Endothelial cell of umbilical vein (primary cell): ENCODE measurements at regions not wholly inside any gene's neighbourhood (a gene's known extent, or its start where the extent isn't known, plus 50 kb on each side); places are given as distances from the start of the nearest gene placed in this dataset.

Experiments
- BruUV-seq: library from RNA; stranded (reverse); fragments of 400-500 nt; replicated peaks from 2 replicates; lab custom pipeline; 2021; lab: Mats Ljungman, UMichigan
- CTCF ChIA-PET: fragments of 300-600, 350-600 bp; sonication (Branson Sonifier 250); formaldehyde crosslinking; loops from one replicate; lab custom pipeline; 2021; ENCODE audit warnings: antibody characterized with exemption, inconsistent platforms; lab: Charles Lee
- POLR2A ChIA-PET: fragments of 300-600, 350-600 bp; sonication (Branson Sonifier 250); formaldehyde crosslinking; loops from one replicate; lab custom pipeline; 2021; ENCODE audit warnings: antibody characterized with exemption, inconsistent platforms; lab: Charles Lee
- DNase-seq: peaks from one replicate; pipeline ENCODE4 v3.0.0-alpha.2; 2011; ENCODE audit warnings: low read depth, low spot score
- FAIRE-seq: peaks from 2 replicates; lab custom pipeline; 2011; peaks lifted over from hg19 to GRCh38; lab: Jason Lieb, UNC
- H2AFZ ChIP-seq: 2 replicates; pipeline ENCODE4 v1.6.0; 2012; ENCODE audit warnings: low read depth, low read length, control low read depth, inconsistent platforms
- H3K27ac ChIP-seq: 2 replicates; pipeline ENCODE4 v1.5.1; 2011; ENCODE audit warnings: low read depth, mild to moderate bottlenecking, control low read depth, low read length, moderate library complexity; ENCODE audit not compliant: insufficient read depth
- H3K27me3 ChIP-seq, 2 experiments: 2 replicates each; pipeline versions ENCODE4 v1.6.0 to v1.6.1; 2011; ENCODE audit warnings: low read length in 2 of 2, mixed read lengths in 1 of 2; ENCODE audit not compliant: control insufficient read depth in 2 of 2, insufficient read depth in 2 of 2
- H3K36me3 ChIP-seq, 2 experiments: 2 replicates in 1 of 2; 3 replicates in 1 of 2; pipeline ENCODE4 v1.5.1; 2011; ENCODE audit warnings: low read length in 2 of 2, mild to moderate bottlenecking in 1 of 2, moderate library complexity in 1 of 2; ENCODE audit not compliant: control insufficient read depth in 2 of 2, insufficient read depth in 2 of 2; ENCODE audit errors: extremely low read depth in 1 of 2
- H3K4me1 ChIP-seq: 3 replicates; pipeline ENCODE4 v1.5.1; 2011; ENCODE audit warnings: mild to moderate bottlenecking, low read length; ENCODE audit not compliant: control insufficient read depth, insufficient read depth; ENCODE audit errors: extremely low read depth
- H3K4me2 ChIP-seq: 2 replicates; pipeline ENCODE4 v1.6.1; 2011; ENCODE audit warnings: low read length, control low read depth, mixed read lengths; ENCODE audit not compliant: insufficient read depth
- H3K4me3 ChIP-seq, 3 experiments: fragments of 200-600 bp in 1 of 3; sonication (generic), shearing (Covaris generic) in 1 of 3; replicated peaks in 1 of 3; 2 replicates each; pipeline ENCODE4 v1.5.1; 2011 to 2016; ENCODE audit warnings: control low read depth in 3 of 3, low read length in 3 of 3, mild to moderate bottlenecking in 2 of 3, inconsistent platforms in 1 of 3, low read depth in 1 of 3, moderate library complexity in 1 of 3; ENCODE audit not compliant: insufficient read depth in 1 of 3
- H3K79me2 ChIP-seq: 2 replicates; pipeline ENCODE4 v1.6.0; 2012; ENCODE audit warnings: low read length, inconsistent platforms; ENCODE audit not compliant: control insufficient read depth, insufficient read depth
- H3K9ac ChIP-seq: replicated peaks from 2 replicates; pipeline ENCODE3; 2011; ENCODE audit warnings: low read length, control low read depth; ENCODE audit not compliant: insufficient read depth; ENCODE audit errors: extremely low read depth
- H3K9me1 ChIP-seq: replicated peaks from 3 replicates; pipeline ENCODE4 v1.6.0; 2011; ENCODE audit warnings: mild to moderate bottlenecking, low read length; ENCODE audit not compliant: control insufficient read depth, insufficient read depth; ENCODE audit errors: extremely low read depth
- H3K9me3 ChIP-seq: replicated peaks from 2 replicates; pipeline ENCODE4 v1.5.1; 2012; ENCODE audit warnings: low read length, inconsistent platforms; ENCODE audit not compliant: control insufficient read depth, insufficient read depth
- H4K20me1 ChIP-seq: replicated peaks from 2 replicates; pipeline ENCODE3; 2011; ENCODE audit warnings: mild to moderate bottlenecking, low read length; ENCODE audit not compliant: control insufficient read depth, insufficient read depth; ENCODE audit errors: extremely low read depth
- EZH2 ChIP-seq: IDR thresholded peaks from 2 replicates; pipeline ENCODE4 v1.6.1; 2012; ENCODE audit warnings: borderline replicate concordance, low read depth, mild to moderate bottlenecking, moderate library complexity, low read length, inconsistent platforms; ENCODE audit not compliant: severe bottlenecking
- FOS ChIP-seq: IDR thresholded peaks from 2 replicates; pipeline ENCODE4 v1.6.1; 2011; ENCODE audit warnings: mild to moderate bottlenecking, low read length, moderate library complexity, borderline replicate concordance; ENCODE audit not compliant: insufficient read depth
- GATA2 ChIP-seq: IDR thresholded peaks from 2 replicates; pipeline ENCODE4 v1.7.0; 2011; ENCODE audit warnings: low read depth, mild to moderate bottlenecking, moderate library complexity, mixed read lengths, low read length; ENCODE audit not compliant: insufficient read length, insufficient read depth
- JUN ChIP-seq: IDR thresholded peaks from 2 replicates; pipeline ENCODE4 v1.6.1; 2011; ENCODE audit warnings: borderline replicate concordance, low read depth; ENCODE audit not compliant: insufficient read length, insufficient read depth
- MYC ChIP-seq: IDR thresholded peaks from one replicate; pipeline ENCODE4 v1.6.1; 2011; ENCODE audit warnings: mild to moderate bottlenecking, low read depth, low read length
- POLR2A ChIP-seq: IDR thresholded peaks from 2 replicates; pipeline ENCODE4 v1.6.1; 2012; ENCODE audit warnings: low read depth, mild to moderate bottlenecking, control low read depth, low read length
- POLR2AphosphoS5 ChIP-seq: IDR thresholded peaks from 2 replicates; pipeline ENCODE4 v1.6.1; 2012; ENCODE audit warnings: low read depth, mild to moderate bottlenecking, control low read depth, low read length, moderate library complexity; ENCODE audit not compliant: insufficient read depth
- dilution Hi-C: fragments of 300-500 bp; cut with MboI; formaldehyde crosslinking; loops from one replicate; pipeline ENCODE4 v1.15.0; 2019; ENCODE audit warnings: low sequenced_read_pairs; ENCODE audit not compliant: extremely low pct_ligation_motif_present
- intact Hi-C: fragments of 100-400 bp; cut with micrococcal nuclease; formaldehyde crosslinking; loops from one replicate; pipeline ENCODE4 v1.10.0; 2022
- TF ChIP-seq, protein P1 (sequence below), 2 donors: IDR thresholded peaks; 1 replicate in 1 of 2; 2 replicates in 1 of 2; pipeline ENCODE4 v1.5.1; 2011; ENCODE audit warnings: low read length in 2 of 2, mild to moderate bottlenecking in 2 of 2, moderate library complexity in 2 of 2, control low read depth in 1 of 2, inconsistent platforms in 1 of 2, low read depth in 1 of 2; ENCODE audit not compliant: insufficient read depth in 1 of 2; ENCODE audit errors: extremely low read depth in 1 of 2
- TF ChIP-seq, protein P2 (sequence below): IDR thresholded peaks from 2 replicates; pipeline ENCODE4 v1.6.1; 2011; ENCODE audit not compliant: insufficient read depth, insufficient read length

DNA sequence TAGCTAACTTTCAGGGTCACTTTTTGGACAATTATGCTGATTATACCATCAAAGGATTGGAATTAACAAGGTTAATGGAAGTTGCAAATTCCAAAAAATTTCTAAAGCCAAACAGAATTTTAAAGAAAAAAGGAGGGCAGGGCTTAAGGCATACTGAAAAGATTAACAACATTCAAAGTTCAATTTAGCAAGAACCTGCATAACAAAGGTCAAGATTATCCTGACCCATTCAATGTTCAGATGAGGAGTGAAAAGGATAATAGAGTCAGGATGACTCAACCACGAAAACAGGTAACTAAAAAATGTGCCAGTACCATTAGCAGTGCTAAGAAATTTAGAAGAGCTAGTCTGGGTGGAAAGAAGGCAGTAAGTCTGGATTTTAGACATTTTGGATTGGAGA lies 139.8 kb upstream of the HNMT start:
- Histone ChIP-seq H3K9me1 (no peaks in the 10 kb centered on the region), H4K20me1 (no peaks in the 10 kb centered on the region), H3K4me1 (no peaks in the 10 kb centered on the region), H2AFZ (no peak overlapping the region), H3K4me3 (no peak overlapping the region), H3K27ac (no peak overlapping the region), H3K79me2 (no peaks in the 10 kb centered on the region), H3K9ac (no peak overlapping the region), H3K27me3 (no peaks in the 10 kb centered on the region), H3K9me3 (no peaks in the 10 kb centered on the region), H3K36me3 (no peaks in the 10 kb centered on the region), H3K4me2 (no peak overlapping the region)
- dilution Hi-C loops (no loop called here), intact Hi-C loops (no loop called here)
- ChIA-PET CTCF (interaction anchor here (1.8 kb wide), 1 partner anchor 14 kb away, joined by 5 read pairs; no protein-coding TSS in a partner anchor), POLR2A (no interaction called here)
- no TSS peak for BruUV-seq
- FAIRE-seq: no peak
- TF ChIP-seq POLR2A (no peak), MYC (no peak), EZH2 (no peak), GATA2 (no peak), JUN (no peak), FOS (no peak), POLR2AphosphoS5 (no peak)
- TF ChIP-seq, protein P1, sequence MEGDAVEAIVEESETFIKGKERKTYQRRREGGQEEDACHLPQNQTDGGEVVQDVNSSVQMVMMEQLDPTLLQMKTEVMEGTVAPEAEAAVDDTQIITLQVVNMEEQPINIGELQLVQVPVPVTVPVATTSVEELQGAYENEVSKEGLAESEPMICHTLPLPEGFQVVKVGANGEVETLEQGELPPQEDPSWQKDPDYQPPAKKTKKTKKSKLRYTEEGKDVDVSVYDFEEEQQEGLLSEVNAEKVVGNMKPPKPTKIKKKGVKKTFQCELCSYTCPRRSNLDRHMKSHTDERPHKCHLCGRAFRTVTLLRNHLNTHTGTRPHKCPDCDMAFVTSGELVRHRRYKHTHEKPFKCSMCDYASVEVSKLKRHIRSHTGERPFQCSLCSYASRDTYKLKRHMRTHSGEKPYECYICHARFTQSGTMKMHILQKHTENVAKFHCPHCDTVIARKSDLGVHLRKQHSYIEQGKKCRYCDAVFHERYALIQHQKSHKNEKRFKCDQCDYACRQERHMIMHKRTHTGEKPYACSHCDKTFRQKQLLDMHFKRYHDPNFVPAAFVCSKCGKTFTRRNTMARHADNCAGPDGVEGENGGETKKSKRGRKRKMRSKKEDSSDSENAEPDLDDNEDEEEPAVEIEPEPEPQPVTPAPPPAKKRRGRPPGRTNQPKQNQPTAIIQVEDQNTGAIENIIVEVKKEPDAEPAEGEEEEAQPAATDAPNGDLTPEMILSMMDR (IDR thresholded peaks at IDR 0.05; ENCODE audit: extremely low read depth in 1 of 2, insufficient read depth in 1 of 2, low read depth in 1 of 2, low read length in 2 of 2): no peak
- TF ChIP-seq, protein P2, sequence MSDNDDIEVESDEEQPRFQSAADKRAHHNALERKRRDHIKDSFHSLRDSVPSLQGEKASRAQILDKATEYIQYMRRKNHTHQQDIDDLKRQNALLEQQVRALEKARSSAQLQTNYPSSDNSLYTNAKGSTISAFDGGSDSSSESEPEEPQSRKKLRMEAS: no peak
- no peak for DNase-seq
